22Rv1 (cell line): ENCODE measurements at regions not wholly inside any gene's neighbourhood (a gene's known extent, or its start where the extent isn't known, plus 50 kb on each side); places are given as distances from the start of the nearest gene placed in this dataset.
A peak's percentile ranks its signal among the peaks of the same experiment; 100 is the strongest.

ENCODE experiments used
- H3K27ac ChIP-seq: fragments of 450-650 bp; 2 replicates; pipeline ENCODE4 v1.5.1; 2017
- CTCF ChIP-seq: fragments of 450-650 bp; IDR thresholded peaks from 2 replicates; pipeline ENCODE4 v1.5.1; 2017; ENCODE audit warnings: mild to moderate bottlenecking
- ZFX ChIP-seq: fragments of 450-650 bp; IDR thresholded peaks from 2 replicates; pipeline ENCODE4 v1.6.1; 2017; ENCODE audit warnings: antibody characterized with exemption, borderline replicate concordance

GRCh38 chr20:40471261-40471629 lies 217.8 kb downstream of the MAFB start:
- no peak overlapping the region for H3K27ac ChIP-seq
- no peak for TF ChIP-seq ZFX
- TF ChIP-seq CTCF, result peak; percentile 38; the same call in 1 of the 2 replicates

GRCh38 chr20:40470445-40471260 lies 218.4 kb downstream of the MAFB start:
- TF ChIP-seq ZFX, result no peak
- TF ChIP-seq CTCF, result no peak
- H3K27ac ChIP-seq, result no peak overlapping the region

GRCh38 chr20:40468759-40469158 lies 220.3 kb downstream of the MAFB start:
- peak overlapping the region; percentile 76 for H3K27ac ChIP-seq
- TF ChIP-seq CTCF, result no peak
- no peak for TF ChIP-seq ZFX

GRCh38 chr20:40467703-40468411 lies 221.2 kb downstream of the MAFB start:
- H3K27ac ChIP-seq, result peak overlapping the region; percentile 76
- no peak for TF ChIP-seq ZFX
- TF ChIP-seq CTCF, result no peak

GRCh38 chr20:40467067-40467466 lies 222.0 kb downstream of the MAFB start:
- TF ChIP-seq CTCF, result no peak
- TF ChIP-seq ZFX, result no peak
- H3K27ac ChIP-seq, result no peak overlapping the region

- TF ChIP-seq CTCF, result no peak
- no peak for TF ChIP-seq ZFX
- H3K27ac ChIP-seq, result peak overlapping the region; percentile 30
Observed at GRCh38 chr20:40464731-40465208, 224.3 kb downstream of the MAFB start.

- TF ChIP-seq CTCF (no peak), ZFX (no peak)
- H3K27ac ChIP-seq, result peak overlapping the region; percentile 46
Observed at GRCh38 chr20:40463171-40463570, 225.9 kb downstream of the MAFB start.
